H1 (cell line): ENCODE measurements at regions not wholly inside any gene's neighbourhood (a gene's known extent, or its start where the extent isn't known, plus 50 kb on each side); places are given as distances from the start of the nearest gene placed in this dataset.

Source experiments
- CTCF ChIA-PET: fragments of 300-600 bp; sonication (Branson Sonifier 250); formaldehyde crosslinking; loops from one replicate; lab custom pipeline; 2021; ENCODE audit not compliant: partially characterized antibody; lab: Charles Lee
- POLR2A ChIA-PET: fragments of 300-600 bp; sonication (Branson Sonifier 250); formaldehyde crosslinking; loops from one replicate; lab custom pipeline; 2021; ENCODE audit warnings: inconsistent platforms; ENCODE audit not compliant: partially characterized antibody; lab: Charles Lee
- DNase-seq, 2 experiments: peaks; one replicate each; pipeline versions ENCODE4 v3.0.0 to v3.0.0-alpha.2; 2010 to 2022; ENCODE audit warnings: low spot score in 2 of 2, low read depth in 1 of 2, mixed read lengths in 1 of 2
- FAIRE-seq: peaks from 2 replicates; lab custom pipeline; 2011; peaks lifted over from hg19 to GRCh38; lab: Jason Lieb, UNC
- H2AFZ ChIP-seq: 2 replicates; pipeline ENCODE4 v1.8.1; 2012; ENCODE audit warnings: low read length, inconsistent platforms
- H2AK5ac ChIP-seq: 2 replicates; pipeline ENCODE4 v1.6.1; 2013; ENCODE audit warnings: low read depth, low read length
- H2BK120ac ChIP-seq: replicated peaks from 2 replicates; pipeline ENCODE3; 2013; ENCODE audit warnings: low read depth, low read length, inconsistent platforms
- H2BK12ac ChIP-seq: 2 replicates; pipeline ENCODE4 v1.6.1; 2013; ENCODE audit warnings: low read depth, low read length
- H2BK15ac ChIP-seq: 2 replicates; pipeline ENCODE4 v1.6.1; 2013; ENCODE audit warnings: low read length
- H2BK20ac ChIP-seq: 2 replicates; pipeline ENCODE4 v1.6.1; 2013; ENCODE audit warnings: low read length
- H2BK5ac ChIP-seq: 2 replicates; pipeline ENCODE4 v1.6.1; 2013; ENCODE audit warnings: low read depth, low read length
- H3K14ac ChIP-seq: 2 replicates; pipeline ENCODE4 v1.6.1; 2013; ENCODE audit warnings: inconsistent platforms; ENCODE audit not compliant: insufficient read length
- H3K18ac ChIP-seq: 2 replicates; pipeline ENCODE4 v1.6.1; 2013; ENCODE audit warnings: low read length; ENCODE audit errors: extremely low read depth
- H3K23ac ChIP-seq: 2 replicates; pipeline ENCODE4 v1.6.1; 2013; ENCODE audit warnings: inconsistent platforms; ENCODE audit not compliant: insufficient read length
- H3K23me2 ChIP-seq: 2 replicates; pipeline ENCODE4 v1.6.1; 2013; ENCODE audit warnings: low read depth, low read length
- H3K27ac ChIP-seq: 2 replicates; pipeline ENCODE4 v1.6.1; 2011; ENCODE audit warnings: low read depth, low read length, inconsistent platforms
- H3K27me3 ChIP-seq, 4 experiments: replicated peaks in 1 of 4; 1 replicate in 1 of 4; 2 replicates in 3 of 4; pipeline versions ENCODE4 v1.6.1 to v1.8.1; 2011 to 2013; ENCODE audit warnings: low read length in 3 of 4, mild to moderate bottlenecking in 3 of 4, inconsistent platforms in 2 of 4, mixed read lengths in 2 of 4, moderate library complexity in 1 of 4; ENCODE audit not compliant: control insufficient read depth in 3 of 4, insufficient read depth in 3 of 4; ENCODE audit errors: extremely low read depth in 1 of 4
- H3K36me3 ChIP-seq, 4 experiments: 2 replicates each; pipeline versions ENCODE4 v1.6.1 to v1.8.1; 2011 to 2013; ENCODE audit warnings: mild to moderate bottlenecking in 4 of 4, low read length in 3 of 4, moderate library complexity in 2 of 4, control low read depth in 1 of 4, inconsistent platforms in 1 of 4; ENCODE audit not compliant: insufficient read depth in 4 of 4, control insufficient read depth in 2 of 4
- H3K4ac ChIP-seq: replicated peaks from 2 replicates; pipeline ENCODE3; 2013; ENCODE audit warnings: low read length, low read depth, mixed read lengths, inconsistent platforms; ENCODE audit not compliant: insufficient read length
- H3K4me1 ChIP-seq, 4 experiments: replicated peaks in 1 of 4; 1 replicate in 1 of 4; 2 replicates in 3 of 4; pipeline versions ENCODE4 v1.6.1 to v1.8.1; 2011 to 2013; ENCODE audit warnings: low read length in 3 of 4, inconsistent platforms in 2 of 4, mixed read lengths in 1 of 4; ENCODE audit not compliant: insufficient read depth in 4 of 4, control insufficient read depth in 3 of 4
- H3K4me2 ChIP-seq, 2 experiments: 2 replicates each; pipeline versions ENCODE4 v1.6.1 to v1.8.1; 2011 to 2013; ENCODE audit warnings: low read depth in 2 of 2, low read length in 2 of 2, control low read depth in 1 of 2, inconsistent platforms in 1 of 2, mild to moderate bottlenecking in 1 of 2; ENCODE audit not compliant: insufficient read depth in 1 of 2
- H3K4me3 ChIP-seq, 4 experiments: fragments of 200-600, 300-600 bp in 1 of 4; sonication (generic), shearing (Covaris generic), sonication (Bioruptor Twin) in 1 of 4; 2 replicates each; pipeline versions ENCODE4 v1.5.1 to v1.8.1; 2011 to 2016; ENCODE audit warnings: low read length in 4 of 4, low read depth in 3 of 4, control low read depth in 2 of 4, inconsistent platforms in 2 of 4, mild to moderate bottlenecking in 2 of 4, mixed read lengths in 1 of 4, moderate library complexity in 1 of 4; ENCODE audit not compliant: insufficient read depth in 2 of 4; ENCODE audit errors: extremely low read depth in 1 of 4
- H3K56ac ChIP-seq: replicated peaks from 2 replicates; pipeline ENCODE3; 2013; ENCODE audit warnings: low read depth, mild to moderate bottlenecking, mixed read lengths, low read length, inconsistent platforms; ENCODE audit not compliant: insufficient read length
- H3K79me1 ChIP-seq: 2 replicates; pipeline ENCODE4 v1.6.1; 2013; ENCODE audit warnings: low read depth, low read length, control low read depth
- H3K79me2 ChIP-seq, 2 experiments: 2 replicates each; pipeline versions ENCODE4 v1.6.1 to v1.8.1; 2012 to 2013; ENCODE audit warnings: low read length in 2 of 2, mild to moderate bottlenecking in 2 of 2, inconsistent platforms in 1 of 2; ENCODE audit not compliant: insufficient read depth in 2 of 2, control insufficient read depth in 1 of 2
- H3K9ac ChIP-seq, 4 experiments: replicated peaks in 1 of 4; 1 replicate in 1 of 4; 2 replicates in 3 of 4; pipeline versions ENCODE4 v1.6.1 to v1.8.1; 2011 to 2013; ENCODE audit warnings: low read depth in 3 of 4, low read length in 3 of 4, control low read depth in 2 of 4, mild to moderate bottlenecking in 2 of 4, moderate library complexity in 2 of 4, inconsistent platforms in 1 of 4; ENCODE audit errors: extremely low read depth in 1 of 4
- H3K9me3 ChIP-seq, 2 experiments: 2 replicates each; pipeline versions ENCODE4 v1.6.1 to v1.8.1; 2012 to 2013; ENCODE audit warnings: mild to moderate bottlenecking in 2 of 2, moderate library complexity in 2 of 2, control low read depth in 1 of 2, inconsistent platforms in 1 of 2, low read depth in 1 of 2, low read length in 1 of 2, mixed read lengths in 1 of 2; ENCODE audit not compliant: insufficient read depth in 2 of 2
- H4K20me1 ChIP-seq, 2 experiments: replicated peaks in 1 of 2; 2 replicates each; pipeline versions ENCODE3 to v1.8.1; 2011 to 2013; ENCODE audit warnings: inconsistent platforms in 2 of 2, low read length in 2 of 2, mild to moderate bottlenecking in 1 of 2; ENCODE audit not compliant: insufficient read depth in 2 of 2, control insufficient read depth in 1 of 2
- H4K5ac ChIP-seq: 2 replicates; pipeline ENCODE4 v1.6.1; 2013; ENCODE audit warnings: low read length, low read depth, mixed read lengths, inconsistent platforms; ENCODE audit not compliant: insufficient read length
- H4K8ac ChIP-seq: 2 replicates; pipeline ENCODE4 v1.8.0; 2013; ENCODE audit warnings: mild to moderate bottlenecking, moderate library complexity, low read length, inconsistent platforms; ENCODE audit not compliant: insufficient read depth; ENCODE audit errors: extremely low read depth
- H4K91ac ChIP-seq: replicated peaks from 2 replicates; pipeline ENCODE3; 2013; ENCODE audit warnings: low read length, mixed read lengths, inconsistent platforms; ENCODE audit not compliant: insufficient read length
- BRCA1 ChIP-seq: IDR thresholded peaks from 2 replicates; pipeline ENCODE4 v1.6.1; 2012; ENCODE audit warnings: low read depth, low read length, improper control_type of control experiment
- CEBPB ChIP-seq: IDR thresholded peaks from 2 replicates; pipeline ENCODE4 v1.6.1; 2012; ENCODE audit warnings: low read depth, low read length
- EZH2 ChIP-seq: fragments of 200-600 bp; sonication (generic); IDR thresholded peaks from 2 replicates; pipeline ENCODE4 v1.7.1; 2012; ENCODE audit warnings: low read depth, mild to moderate bottlenecking, moderate library complexity, low read length, inconsistent platforms; ENCODE audit not compliant: severe bottlenecking
- KDM1A ChIP-seq: fragments of 200-600, 300-600 bp; sonication (generic); IDR thresholded peaks from 2 replicates; pipeline ENCODE4 v1.7.1; 2016; ENCODE audit warnings: mild to moderate bottlenecking, low read length, borderline replicate concordance
- PHF8 ChIP-seq: fragments of 200-600 bp; sonication (generic); conservative IDR thresholded peaks from 2 replicates; pipeline ENCODE4 v1.7.1; 2012; ENCODE audit warnings: low read depth, mild to moderate bottlenecking, inconsistent platforms, low read length, moderate library complexity
- SP4 ChIP-seq: IDR thresholded peaks from 2 replicates; pipeline ENCODE4 v1.6.1; 2012; ENCODE audit warnings: low read length, inconsistent platforms
- WGBS, 2 experiments: shearing (Covaris generic) in 1 of 2; methylation state at CpG; one replicate each; pipeline versions ENCODE4 v1.1.6 to v1.1.7; 2013 to 2015; ENCODE audit warnings: low lambda C conversion rate in 2 of 2, mixed read lengths in 2 of 2, inconsistent platforms in 1 of 2, low coverage in 1 of 2, missing lambda C conversion rate in 1 of 2; ENCODE audit not compliant: insufficient replicate concordance in 2 of 2, insufficient coverage in 1 of 2, insufficient read length in 1 of 2; ENCODE audit errors: extremely low coverage in 1 of 2, missing lambda C conversion rate in 1 of 2; 5-methylcytosine and 5-hydroxymethylcytosine counted together

GRCh38 chr13:107807306-107808073 lies 407.8 kb downstream of the LIG4 start:
- Histone ChIP-seq H3K27me3 (no peaks in the 10 kb centered on the region), H4K5ac (no peak overlapping the region), H2AK5ac (no peak overlapping the region), H3K9me3 (no peaks in the 10 kb centered on the region), H3K4me3 (no peak overlapping the region), H2BK12ac (no peak overlapping the region), H4K8ac (no peak overlapping the region), H3K56ac (no peak overlapping the region), H3K4me2 (no peak overlapping the region), H2BK120ac (no peak overlapping the region), H3K18ac (no peak overlapping the region), H3K4ac (no peak overlapping the region), H3K79me2 (no peaks in the 10 kb centered on the region), H2BK15ac (no peak overlapping the region), H4K91ac (no peak overlapping the region), H2BK20ac (no peak overlapping the region), H3K23ac (no peak overlapping the region), H3K14ac (no peak overlapping the region), H3K4me1 (no peaks in the 10 kb centered on the region; a peak in 1 of 7 replicates), H2AFZ (no peak overlapping the region), H3K27ac (no peak overlapping the region), H3K36me3 (no peaks in the 10 kb centered on the region), H3K23me2 (no peaks in the 10 kb centered on the region), H3K9ac (no peak overlapping the region), H3K79me1 (no peaks in the 10 kb centered on the region), H4K20me1 (no peaks in the 10 kb centered on the region), H2BK5ac (no peak overlapping the region)
- 85% methylated on average over 3 of the region's 3 CpGs; no CpG with 5 or more reads in 1 of the 2 experiments for WGBS, 2 experiments
- TF ChIP-seq BRCA1 = no peak
- TF ChIP-seq PHF8 = no peak
- no peak for TF ChIP-seq CEBPB
- no peak for TF ChIP-seq EZH2
- TF ChIP-seq KDM1A = no peak
- no peak for TF ChIP-seq SP4
- no peak for FAIRE-seq
- no peak for DNase-seq
- POLR2A ChIA-PET = no interaction called here
- CTCF ChIA-PET = no interaction called here
